NCI-H1048 (cell line): ENCODE measurements at regions not wholly inside any gene's neighbourhood (a gene's known extent, or its start where the extent isn't known, plus 50 kb on each side); places are given as distances from the start of the nearest gene placed in this dataset.

Source experiments
- DNase-seq: peaks from one replicate; lab custom pipeline; 2025; lab: John Stamatoyannopoulos, UW

GRCh38 chr6:81694855-81695254 is 57.6 kb downstream of the TENT5A start:
- no peak for DNase-seq

- DNase-seq: no peak
Measured at GRCh38 chr6:81694207-81694606, 58.3 kb downstream of the TENT5A start.

DNA sequence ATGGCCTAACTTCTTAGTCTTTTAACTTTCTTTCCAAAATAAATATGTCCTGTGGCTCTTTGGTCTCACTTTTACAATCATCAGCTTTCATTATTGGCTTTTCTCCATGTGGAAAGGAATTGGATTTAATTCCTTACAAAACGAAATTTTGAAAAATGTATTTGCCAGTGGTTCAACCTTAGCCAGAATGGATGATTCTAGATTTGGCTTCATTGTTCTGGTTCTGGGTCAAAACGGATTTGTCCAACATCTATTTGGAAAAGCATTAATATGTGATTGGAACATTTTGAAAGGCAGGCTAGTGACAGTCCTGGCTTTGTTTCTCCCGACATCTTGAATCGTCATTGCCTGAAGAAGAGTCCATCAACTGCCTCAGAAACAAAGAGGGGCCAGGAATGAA is 59.2 kb downstream of the TENT5A start:
- DNase-seq: no peak

DNA sequence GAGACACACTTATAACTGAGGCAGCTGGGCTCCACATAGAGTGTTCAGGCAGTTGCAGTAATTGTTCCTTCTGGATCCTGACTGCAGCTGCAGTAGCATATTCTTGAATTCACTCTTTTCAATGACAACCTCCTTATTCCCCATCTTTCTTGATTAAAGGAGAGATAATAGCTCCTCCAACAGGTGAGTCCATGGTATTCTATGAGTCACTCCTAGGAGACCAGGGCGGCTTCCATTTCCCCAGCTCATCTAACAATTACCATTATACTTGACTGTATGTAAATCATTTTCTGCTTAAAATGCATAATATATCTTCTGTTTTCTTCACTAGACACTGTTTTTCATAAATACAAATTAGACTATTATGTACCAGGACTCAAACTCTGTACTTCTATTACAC is 62.4 kb downstream of the TENT5A start:
- DNase-seq: no peak

DNA sequence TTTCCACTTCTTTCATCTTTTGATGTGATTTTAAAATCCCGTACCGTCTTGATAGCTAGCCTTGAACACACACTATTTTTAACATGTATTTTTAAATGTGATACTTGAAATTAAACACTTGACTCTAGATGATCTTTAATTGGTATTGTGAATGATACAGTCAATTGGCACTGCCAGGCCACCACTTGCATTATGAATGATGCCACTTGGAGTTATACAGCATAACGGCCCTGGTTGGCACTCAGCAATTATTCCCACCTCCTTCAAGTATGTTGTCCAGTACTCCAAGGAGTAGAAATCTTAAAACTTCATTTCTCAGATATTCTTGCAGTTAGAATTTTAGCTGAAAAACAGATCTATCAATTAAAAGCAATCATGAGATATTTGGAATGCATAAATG is 62.9 kb downstream of the TENT5A start:
- no peak for DNase-seq

DNA sequence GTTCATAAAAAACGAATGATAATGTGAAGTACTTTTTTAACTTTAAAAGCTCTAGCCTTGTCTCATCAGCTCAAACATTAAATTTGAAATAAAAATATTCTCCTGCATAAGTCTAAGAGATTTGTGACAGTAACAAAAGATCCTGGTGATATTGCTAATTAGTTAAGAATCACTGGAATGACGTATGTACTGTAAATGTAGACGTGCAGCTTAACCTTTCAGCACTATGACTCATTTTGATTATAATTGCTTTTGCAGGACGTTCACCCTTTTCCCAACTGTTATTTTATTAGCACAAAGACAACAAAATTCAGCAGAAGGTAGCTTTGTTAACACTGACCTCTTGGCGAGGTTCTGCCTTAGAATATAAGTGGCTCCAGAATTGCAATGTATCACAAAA is 68.6 kb downstream of the TENT5A start:
- DNase-seq: no peak

DNA sequence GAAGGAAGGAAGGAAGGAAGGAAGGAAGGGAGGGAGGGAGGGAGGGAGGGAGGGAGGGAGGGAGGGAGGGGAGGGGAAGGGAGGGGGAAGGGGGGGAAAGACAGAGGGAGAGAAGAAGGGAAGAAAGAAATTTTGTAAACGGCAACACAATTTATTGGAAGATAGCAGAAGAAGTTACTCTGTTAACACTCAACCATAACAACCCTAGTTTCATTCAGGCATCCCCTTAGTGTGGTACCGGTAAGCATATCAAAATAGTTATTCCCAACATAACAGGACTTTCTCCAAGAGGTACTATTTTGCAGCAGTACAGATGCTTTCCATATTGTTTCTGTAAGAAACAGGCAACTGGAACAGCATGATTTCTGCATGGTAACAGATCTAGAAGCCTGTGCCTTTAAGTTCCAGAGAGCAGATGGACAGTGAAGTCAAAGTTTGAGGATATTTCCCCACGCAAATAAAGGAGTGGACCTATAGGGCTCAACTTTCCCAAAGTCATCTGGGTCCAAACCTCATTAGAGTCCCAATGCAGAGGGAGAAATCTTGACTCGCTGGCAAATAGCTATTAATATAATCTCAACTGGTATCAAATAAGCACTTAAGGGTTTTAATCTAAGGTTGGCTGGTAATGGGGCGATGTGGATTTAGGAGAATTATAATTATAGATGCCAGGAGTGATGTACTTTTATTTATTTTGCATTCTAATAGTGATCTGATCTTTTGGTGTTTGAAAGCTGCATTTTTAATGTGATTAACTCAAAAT is 69.4 kb downstream of the TENT5A start:
- no peak for DNase-seq

- DNase-seq: no peak
Measured at GRCh38 chr6:81682235-81682795, 70.2 kb downstream of the TENT5A start.

DNA sequence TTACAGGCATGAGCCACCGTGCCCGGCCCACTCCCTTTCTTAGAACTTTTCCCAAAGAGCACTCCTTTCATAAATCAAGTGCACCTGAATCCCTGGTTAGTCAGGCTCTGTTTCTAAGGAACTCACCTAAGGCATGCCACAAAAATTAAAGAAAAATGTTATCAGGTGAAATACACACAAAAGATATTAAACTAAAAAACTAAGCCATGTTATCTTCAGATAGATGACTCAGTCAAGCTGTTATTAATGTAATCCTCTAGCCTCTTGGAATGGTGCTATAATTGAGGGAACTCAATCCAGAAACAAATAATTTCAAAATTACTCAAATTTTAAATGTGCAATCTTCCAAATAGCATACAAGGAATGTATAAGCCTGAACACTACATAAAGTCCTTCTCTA is 83.0 kb downstream of the TENT5A start:
- DNase-seq: no peak

- no peak for DNase-seq
Measured at GRCh38 chr6:81668615-81669047, 83.8 kb downstream of the TENT5A start.

DNA sequence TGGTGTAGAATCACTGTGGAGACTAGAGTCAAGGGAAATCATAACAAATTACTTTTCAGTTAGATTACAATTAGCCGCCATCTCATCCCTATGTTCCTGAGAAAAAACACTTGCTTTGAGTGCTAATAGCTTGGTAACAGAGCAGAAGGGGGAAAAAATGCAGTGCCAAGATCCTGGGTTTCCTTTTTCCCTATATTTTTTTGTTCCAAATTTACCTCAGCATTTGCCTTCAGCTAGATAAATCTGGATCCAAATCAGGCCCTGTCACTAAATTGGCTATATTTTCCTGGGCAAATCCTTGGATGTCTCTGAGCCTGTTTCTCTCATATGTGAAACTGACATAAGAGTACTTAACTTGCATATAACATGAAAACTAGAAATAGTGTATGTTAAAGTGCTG is 86.0 kb downstream of the TENT5A start:
- no peak for DNase-seq

- DNase-seq: no peak
Measured at GRCh38 chr6:81656231-81656630, 96.2 kb downstream of the TENT5A start.

- DNase-seq: no peak
Measured at GRCh38 chr6:81655696-81656095, 96.8 kb downstream of the TENT5A start.

- DNase-seq: no peak
Measured at GRCh38 chr6:81648502-81648901, 104.0 kb downstream of the TENT5A start.

- DNase-seq: no peak
Measured at GRCh38 chr6:81643156-81643555, 109.3 kb downstream of the TENT5A start.

DNA sequence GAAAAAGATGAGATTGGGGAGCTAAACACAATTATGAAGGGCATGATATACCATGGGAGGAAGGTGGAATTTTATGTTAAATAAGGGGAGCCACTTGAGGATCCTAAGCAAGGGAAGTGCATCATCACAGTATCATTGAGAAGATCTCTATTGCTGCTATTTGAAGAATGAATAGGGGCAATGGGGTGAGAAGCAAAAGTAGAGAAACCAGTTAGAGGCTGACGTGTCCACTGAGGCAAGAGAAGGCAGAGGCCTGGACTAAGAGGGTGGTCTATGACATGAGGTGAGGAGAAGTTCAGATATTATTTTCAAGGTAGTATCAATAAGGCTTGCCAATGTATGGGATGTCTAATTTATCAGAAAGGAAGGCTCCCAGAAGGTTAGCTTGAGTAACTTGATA is 111.6 kb downstream of the TENT5A start:
- no peak for DNase-seq

DNA sequence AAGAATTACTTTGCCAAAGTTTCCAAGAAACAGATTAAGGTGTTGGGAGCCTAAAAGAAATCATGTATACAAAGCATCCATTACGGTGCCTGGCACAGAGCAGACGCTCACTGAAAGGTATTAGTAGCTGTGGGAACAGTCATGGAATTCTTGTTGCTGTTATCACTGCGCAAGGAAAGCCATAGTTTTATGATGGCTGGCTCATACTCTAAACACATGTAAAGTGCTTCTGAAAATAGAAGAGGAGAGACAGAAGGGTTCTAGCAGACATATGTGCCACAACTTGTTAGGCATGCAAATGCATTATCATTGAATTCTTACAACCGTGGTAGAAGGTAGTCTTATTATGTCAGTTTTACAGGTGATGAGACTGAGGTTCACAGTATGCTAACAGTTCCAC is 112.4 kb downstream of the TENT5A start:
- DNase-seq: no peak

DNA sequence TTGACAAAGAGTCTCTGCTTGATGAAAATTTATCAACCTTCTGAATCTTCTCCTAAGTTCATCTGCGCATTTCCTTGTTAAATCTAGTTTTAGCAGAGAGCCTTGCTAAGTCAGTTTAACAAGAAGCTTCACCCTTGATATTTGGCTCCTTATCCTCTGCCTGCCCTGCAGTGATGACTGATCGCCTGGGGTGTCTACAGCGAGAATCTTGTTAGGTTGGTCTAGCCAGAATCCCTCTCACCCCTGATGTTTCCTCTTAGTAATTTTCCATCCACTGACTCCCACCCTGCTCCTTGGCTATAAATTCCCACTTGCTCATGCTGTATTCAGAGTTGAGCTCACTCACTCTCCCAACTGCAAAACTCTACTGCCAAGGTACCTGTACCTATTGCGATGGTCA is 114.1 kb downstream of the TENT5A start:
- DNase-seq: no peak

GRCh38 chr6:81636930-81637568 is 115.4 kb downstream of the TENT5A start:
- no peak for DNase-seq

DNA sequence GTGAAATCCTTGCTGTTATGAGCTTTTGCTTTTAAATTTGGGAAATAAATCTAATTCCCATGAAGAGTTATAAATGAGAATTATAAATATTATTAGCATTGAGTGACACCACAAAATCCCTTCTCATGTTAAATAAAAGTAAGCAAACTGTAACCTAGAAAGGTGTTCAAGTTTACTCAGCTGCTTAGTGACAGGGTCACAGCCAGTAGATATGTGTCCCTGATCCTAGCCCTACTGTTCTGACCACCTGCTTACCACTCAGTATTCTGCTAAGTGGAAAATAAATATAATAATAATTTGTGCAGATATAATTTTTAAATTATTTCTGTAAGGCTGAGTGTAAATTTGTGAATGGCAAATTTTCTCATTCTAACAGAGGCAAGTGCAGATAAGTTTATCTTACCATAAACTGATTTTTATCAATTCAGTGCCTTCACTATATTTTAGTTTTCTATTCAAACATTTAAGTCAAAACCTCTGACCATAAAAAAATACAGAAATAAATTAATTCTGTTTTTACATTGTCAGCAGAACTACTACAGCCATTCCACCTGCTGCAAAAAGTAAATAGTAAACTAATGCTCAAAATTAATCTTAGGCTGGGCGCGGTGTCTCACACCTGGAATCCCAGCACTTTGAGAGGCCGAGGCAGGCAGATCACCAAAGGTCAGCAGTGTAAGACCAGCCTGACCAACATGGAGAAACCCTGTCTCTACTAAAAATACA is 118.2 kb downstream of the TENT5A start:
- DNase-seq: no peak

- no peak for DNase-seq
Measured at GRCh38 chr6:81633391-81633790, 119.1 kb downstream of the TENT5A start.

GRCh38 chr6:81630719-81631118 is 121.8 kb downstream of the TENT5A start:
- no peak for DNase-seq

GRCh38 chr6:81625216-81625615 is 127.3 kb downstream of the TENT5A start:
- no peak for DNase-seq
